SU-DHL-6 (cell line): ENCODE measurements at regions not wholly inside any gene's neighbourhood (a gene's known extent, or its start where the extent isn't known, plus 50 kb on each side); places are given as distances from the start of the nearest gene placed in this dataset.

ENCODE experiments used
- H2AFZ ChIP-seq: fragments of 200-600 bp; sonication (generic); 2 replicates; pipeline ENCODE4 v1.6.1; 2014; ENCODE audit warnings: low read depth, mild to moderate bottlenecking, moderate library complexity, mixed read lengths, antibody characterized with exemption, low read length; ENCODE audit not compliant: severe bottlenecking
- H3F3A ChIP-seq: fragments of 200-600 bp; shearing (Covaris generic); 2 replicates; pipeline ENCODE4 v1.6.0; 2016; ENCODE audit warnings: antibody characterized with exemption, mild to moderate bottlenecking; ENCODE audit not compliant: insufficient read depth
- H3K27ac ChIP-seq: fragments of 200-600 bp; sonication (generic); 2 replicates; pipeline ENCODE4 v1.5.1; 2016; ENCODE audit warnings: low read depth, mild to moderate bottlenecking, low read length, moderate library complexity, mixed read lengths
- H3K27me3 ChIP-seq: fragments of 200-600 bp; sonication (generic), shearing (Covaris generic); 2 replicates; pipeline ENCODE4 v1.6.0; 2014; ENCODE audit warnings: mild to moderate bottlenecking, low read length
- H3K36me3 ChIP-seq: fragments of 200-600 bp; sonication (generic); 2 replicates; pipeline ENCODE4 v1.6.1; 2014; ENCODE audit warnings: mild to moderate bottlenecking, low read length, mixed read lengths
- H3K4me2 ChIP-seq: fragments of 300-600, 200-600 bp; shearing (Covaris generic), sonication (generic); 2 replicates; pipeline ENCODE4 v1.6.0; 2014; ENCODE audit warnings: low read length, low read depth, mild to moderate bottlenecking; ENCODE audit not compliant: poor library complexity, severe bottlenecking
- H3K4me3 ChIP-seq: fragments of 200-600 bp; sonication (generic); 2 replicates; pipeline ENCODE4 v1.5.1; 2014; ENCODE audit warnings: antibody characterized with exemption, low read length, mild to moderate bottlenecking, mixed read lengths; ENCODE audit not compliant: insufficient read depth, poor library complexity, severe bottlenecking
- H3K79me2 ChIP-seq: fragments of 200-600 bp; sonication (generic); 2 replicates; pipeline ENCODE4 v1.6.1; 2014; ENCODE audit warnings: mild to moderate bottlenecking, low read length, moderate library complexity; ENCODE audit not compliant: insufficient read depth
- H3K9ac ChIP-seq: fragments of 200-600 bp; sonication (generic); 2 replicates; pipeline ENCODE4 v1.7.0; 2014; ENCODE audit warnings: mild to moderate bottlenecking, low read length
- H3K9me2 ChIP-seq: fragments of 200-600 bp; sonication (generic); replicated peaks from 2 replicates; pipeline ENCODE4 v1.6.1; 2014; ENCODE audit warnings: low read length; ENCODE audit not compliant: insufficient read depth
- H3K9me3 ChIP-seq: fragments of 200-600 bp; sonication (generic); 2 replicates; pipeline ENCODE4 v1.6.1; 2014; ENCODE audit warnings: low read length, mixed read lengths; ENCODE audit not compliant: insufficient read depth
- H4K20me1 ChIP-seq: fragments of 200-600 bp; sonication (generic); 2 replicates; pipeline ENCODE4 v1.6.1; 2014; ENCODE audit warnings: low read depth, mild to moderate bottlenecking, antibody characterized with exemption, low read length, moderate library complexity, mixed read lengths
- EZH2phosphoT487 ChIP-seq: fragments of 200-600 bp; sonication (generic), shearing (Covaris generic); conservative IDR thresholded peaks from 2 replicates; pipeline ENCODE4 v1.6.1; 2018; ENCODE audit warnings: mild to moderate bottlenecking, antibody characterized with exemption, low read length, moderate library complexity, mixed read lengths
- TF ChIP-seq, protein P1 (sequence below): fragments of 200-600 bp; sonication (generic); IDR thresholded peaks from one replicate; pipeline ENCODE4 v1.5.1; 2017; ENCODE audit warnings: antibody characterized with exemption, mild to moderate bottlenecking, low read length, moderate library complexity; ENCODE audit not compliant: insufficient read depth, poor library complexity, severe bottlenecking

DNA sequence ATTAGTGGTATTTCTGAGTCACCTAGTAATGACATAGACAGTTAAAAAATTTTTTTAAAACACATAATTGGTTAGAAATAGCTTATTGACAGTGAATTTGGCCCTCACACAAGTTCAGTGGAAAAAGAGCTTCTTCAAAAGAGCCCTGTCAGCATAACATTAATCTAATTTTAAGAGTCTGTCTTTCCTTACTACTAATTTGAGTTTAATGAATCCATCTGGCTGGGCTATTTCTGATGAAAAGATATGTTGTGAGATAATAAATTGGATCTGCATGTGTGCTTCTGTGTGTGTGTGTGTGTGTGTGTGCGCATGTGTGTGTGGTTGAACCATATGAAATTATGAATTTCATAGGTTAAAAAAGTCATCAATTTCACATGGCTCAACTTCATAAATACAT is 1045.2 kb downstream of the FLRT2 start:
- no peaks in the 10 kb centered on the region for H3K36me3 ChIP-seq
- H3K4me2 ChIP-seq = no peak overlapping the region
- H3K9ac ChIP-seq = no peak overlapping the region
- TF ChIP-seq, protein P1, sequence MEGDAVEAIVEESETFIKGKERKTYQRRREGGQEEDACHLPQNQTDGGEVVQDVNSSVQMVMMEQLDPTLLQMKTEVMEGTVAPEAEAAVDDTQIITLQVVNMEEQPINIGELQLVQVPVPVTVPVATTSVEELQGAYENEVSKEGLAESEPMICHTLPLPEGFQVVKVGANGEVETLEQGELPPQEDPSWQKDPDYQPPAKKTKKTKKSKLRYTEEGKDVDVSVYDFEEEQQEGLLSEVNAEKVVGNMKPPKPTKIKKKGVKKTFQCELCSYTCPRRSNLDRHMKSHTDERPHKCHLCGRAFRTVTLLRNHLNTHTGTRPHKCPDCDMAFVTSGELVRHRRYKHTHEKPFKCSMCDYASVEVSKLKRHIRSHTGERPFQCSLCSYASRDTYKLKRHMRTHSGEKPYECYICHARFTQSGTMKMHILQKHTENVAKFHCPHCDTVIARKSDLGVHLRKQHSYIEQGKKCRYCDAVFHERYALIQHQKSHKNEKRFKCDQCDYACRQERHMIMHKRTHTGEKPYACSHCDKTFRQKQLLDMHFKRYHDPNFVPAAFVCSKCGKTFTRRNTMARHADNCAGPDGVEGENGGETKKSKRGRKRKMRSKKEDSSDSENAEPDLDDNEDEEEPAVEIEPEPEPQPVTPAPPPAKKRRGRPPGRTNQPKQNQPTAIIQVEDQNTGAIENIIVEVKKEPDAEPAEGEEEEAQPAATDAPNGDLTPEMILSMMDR = no peak
- TF ChIP-seq EZH2phosphoT487 = no peak
- H3K27me3 ChIP-seq = no peaks in the 10 kb centered on the region
- no peak overlapping the region for H3K27ac ChIP-seq
- H3F3A ChIP-seq = no peaks in the 10 kb centered on the region
- no peaks in the 10 kb centered on the region for H4K20me1 ChIP-seq
- no peaks in the 10 kb centered on the region for H3K9me2 ChIP-seq
- H2AFZ ChIP-seq = no peak overlapping the region
- no peaks in the 10 kb centered on the region for H3K79me2 ChIP-seq
- H3K4me3 ChIP-seq = no peak overlapping the region
- no peaks in the 10 kb centered on the region for H3K9me3 ChIP-seq

DNA sequence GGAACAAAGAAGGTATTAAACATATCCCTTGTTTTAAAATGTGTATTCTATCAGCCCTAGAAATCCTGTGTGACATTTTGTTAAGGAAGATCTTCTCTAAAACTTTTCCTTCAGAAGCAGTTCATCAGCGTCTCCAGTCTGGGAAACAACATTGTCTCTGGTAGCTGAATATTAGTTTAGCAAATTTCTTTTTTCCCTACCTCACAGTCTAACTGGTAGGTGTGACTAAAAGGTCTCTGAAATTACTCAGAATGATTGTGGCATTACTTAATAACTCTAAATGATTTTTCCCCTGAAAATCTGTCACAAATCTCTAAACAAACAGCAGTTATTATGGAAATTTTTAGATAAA is 1044.8 kb downstream of the FLRT2 start:
- Histone ChIP-seq H3K27ac (no peak overlapping the region), H4K20me1 (no peaks in the 10 kb centered on the region), H3K9ac (no peak overlapping the region), H3K9me3 (no peaks in the 10 kb centered on the region), H3K9me2 (no peaks in the 10 kb centered on the region), H3K4me3 (no peak overlapping the region), H3F3A (no peaks in the 10 kb centered on the region), H3K79me2 (no peaks in the 10 kb centered on the region), H3K4me2 (no peak overlapping the region), H3K36me3 (no peaks in the 10 kb centered on the region), H2AFZ (no peak overlapping the region), H3K27me3 (no peaks in the 10 kb centered on the region)
- no peak for TF ChIP-seq EZH2phosphoT487
- TF ChIP-seq, protein P1 = no peak

DNA sequence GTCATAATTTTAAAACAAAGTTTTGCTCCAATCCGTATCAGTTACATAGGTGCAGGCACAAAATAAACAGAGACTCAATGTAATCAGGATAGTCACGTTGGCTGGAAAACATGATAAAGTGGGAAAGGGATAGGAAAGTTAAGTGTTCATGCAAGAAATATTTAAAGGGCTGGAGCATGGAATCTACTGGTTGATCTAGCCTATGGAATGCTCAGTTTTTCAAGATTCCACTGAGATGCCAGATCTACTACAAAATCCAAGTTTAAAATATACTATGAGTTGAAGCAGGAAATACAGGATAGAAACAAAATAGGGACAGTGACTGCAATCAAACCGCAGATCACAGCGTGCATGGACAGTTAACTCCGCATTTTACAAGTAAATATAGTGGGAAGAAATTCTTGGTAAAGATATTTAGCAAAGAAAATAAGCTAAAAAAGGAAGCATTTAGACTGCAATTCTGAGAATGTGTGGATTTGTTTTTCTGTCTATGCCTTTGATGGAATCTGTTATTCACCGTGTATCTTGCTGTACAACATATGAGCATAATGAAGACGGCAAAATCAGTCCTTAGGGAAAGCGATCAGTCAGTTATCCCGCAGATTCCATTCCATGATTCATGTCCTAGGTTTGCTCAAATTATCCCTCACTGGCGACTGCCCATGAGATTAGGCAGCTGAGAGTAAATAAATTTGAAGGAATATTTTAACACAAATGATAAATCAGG is 1044.3 kb downstream of the FLRT2 start:
- Histone ChIP-seq H4K20me1 (no peaks in the 10 kb centered on the region), H3K9me3 (no peaks in the 10 kb centered on the region), H3K9me2 (no peaks in the 10 kb centered on the region), H2AFZ (no peak overlapping the region), H3K79me2 (no peaks in the 10 kb centered on the region), H3F3A (no peaks in the 10 kb centered on the region), H3K9ac (no peak overlapping the region), H3K36me3 (no peaks in the 10 kb centered on the region), H3K27me3 (no peaks in the 10 kb centered on the region), H3K27ac (no peak overlapping the region), H3K4me2 (no peak overlapping the region), H3K4me3 (no peak overlapping the region)
- TF ChIP-seq EZH2phosphoT487 = no peak
- TF ChIP-seq, protein P1 = no peak
